Body of pancreas (tissue), 4 donors: ENCODE measurements at regions not wholly inside any gene's neighbourhood (a gene's known extent, or its start where the extent isn't known, plus 50 kb on each side); places are given as distances from the start of the nearest gene placed in this dataset.

Source experiments
- ATAC-seq: fragments of 150-250 bp; one replicate; pipeline ENCODE4 v1.9.1; 2016
- DNase-seq, 4 donors: peaks; one replicate each; pipeline ENCODE4 v3.0.0-alpha.2; 2019
- H3K27ac ChIP-seq, 4 donors: fragments of 200-600 bp; sonication (generic); 1 replicate in 3 of 4; 2 replicates in 1 of 4; pipeline versions ENCODE4 v1.5.1 to v1.6.1; 2016 to 2019; ENCODE audit warnings: mild to moderate bottlenecking in 1 of 4, mixed read lengths in 1 of 4, moderate library complexity in 1 of 4
- H3K27me3 ChIP-seq, 2 donors: fragments of 200-600 bp; sonication (generic); one replicate each; pipeline ENCODE4 v1.6.0; 2016; ENCODE audit warnings: mild to moderate bottlenecking in 1 of 2
- H3K36me3 ChIP-seq, 2 donors: fragments of 200-600 bp; sonication (generic); replicated peaks in 1 of 2; 2 replicates each; pipeline ENCODE4 v1.5.1; 2016; ENCODE audit warnings: low read depth in 2 of 2; ENCODE audit not compliant: insufficient read depth in 1 of 2
- H3K4me1 ChIP-seq: fragments of 200-600 bp; sonication (generic); one replicate; pipeline ENCODE4 v1.6.0; 2016
- H3K4me3 ChIP-seq, 2 donors: fragments of 200-600 bp; sonication (generic); 1 replicate in 1 of 2; 2 replicates in 1 of 2; pipeline ENCODE4 v1.5.1; 2016 to 2019
- H3K9me3 ChIP-seq, 3 donors: fragments of 200-600 bp; sonication (generic); 1 replicate in 2 of 3; 2 replicates in 1 of 3; pipeline ENCODE4 v1.5.1; 2016
- POLR2A ChIP-seq, 3 donors: fragments of 450-650 bp; IDR thresholded peaks; one replicate each; pipeline ENCODE4 v1.6.1; 2016; ENCODE audit warnings: antibody characterized with exemption in 3 of 3, mild to moderate bottlenecking in 2 of 3
- WGBS, 2 donors: methylation state at CpG; one replicate each; pipeline ENCODE4 v1.1.5; 2017; 5-methylcytosine and 5-hydroxymethylcytosine counted together
- intact Hi-C: fragments of 100-400 bp; cut with DNase I; formaldehyde crosslinking; loops from one replicate; pipeline ENCODE4 v1.15.1; 2023
- TF ChIP-seq, protein P1 (sequence below), 7 experiments: fragments of 450-650 bp in 4 of 7; fragments of 200-600 bp in 3 of 7; sonication (generic) in 3 of 7; IDR thresholded peaks; one replicate each; pipeline ENCODE4 v1.5.1; 2016 to 2019; ENCODE audit warnings: antibody characterized with exemption in 7 of 7

DNA sequence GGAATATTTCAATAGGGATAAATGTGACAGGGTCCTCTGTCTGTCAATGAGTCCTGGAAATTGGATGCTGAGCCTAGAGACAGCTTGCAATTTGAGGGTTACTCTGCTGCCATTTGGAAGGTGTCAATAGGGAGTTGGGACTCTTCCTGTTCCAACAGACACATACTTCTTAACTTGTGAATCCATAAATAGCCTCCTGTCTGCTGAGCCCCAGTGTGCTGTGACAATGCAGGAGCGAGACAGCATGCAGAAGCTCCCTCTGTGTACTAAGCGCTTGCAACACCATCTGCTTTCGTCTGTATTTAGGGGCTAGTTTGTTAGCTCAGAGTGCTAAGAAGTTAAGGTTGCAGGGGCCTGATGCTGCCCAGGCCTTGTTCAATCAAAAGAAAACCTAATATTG is 58.5 kb upstream of the GPR12 start:
- ATAC-seq (no peak), DNase-seq (no peak)
- H3K4me1 ChIP-seq, result no peaks in the 10 kb centered on the region
- no peaks in the 10 kb centered on the region for H3K9me3 ChIP-seq
- intact Hi-C loops, result no loop called here
- no peak overlapping the region for H3K4me3 ChIP-seq
- WGBS, 2 donors, result 77 to 87% methylated on average over 3 of the region's 3 CpGs
- H3K36me3 ChIP-seq, result no peaks in the 10 kb centered on the region
- no peaks in the 10 kb centered on the region for H3K27me3 ChIP-seq
- TF ChIP-seq, protein P1, sequence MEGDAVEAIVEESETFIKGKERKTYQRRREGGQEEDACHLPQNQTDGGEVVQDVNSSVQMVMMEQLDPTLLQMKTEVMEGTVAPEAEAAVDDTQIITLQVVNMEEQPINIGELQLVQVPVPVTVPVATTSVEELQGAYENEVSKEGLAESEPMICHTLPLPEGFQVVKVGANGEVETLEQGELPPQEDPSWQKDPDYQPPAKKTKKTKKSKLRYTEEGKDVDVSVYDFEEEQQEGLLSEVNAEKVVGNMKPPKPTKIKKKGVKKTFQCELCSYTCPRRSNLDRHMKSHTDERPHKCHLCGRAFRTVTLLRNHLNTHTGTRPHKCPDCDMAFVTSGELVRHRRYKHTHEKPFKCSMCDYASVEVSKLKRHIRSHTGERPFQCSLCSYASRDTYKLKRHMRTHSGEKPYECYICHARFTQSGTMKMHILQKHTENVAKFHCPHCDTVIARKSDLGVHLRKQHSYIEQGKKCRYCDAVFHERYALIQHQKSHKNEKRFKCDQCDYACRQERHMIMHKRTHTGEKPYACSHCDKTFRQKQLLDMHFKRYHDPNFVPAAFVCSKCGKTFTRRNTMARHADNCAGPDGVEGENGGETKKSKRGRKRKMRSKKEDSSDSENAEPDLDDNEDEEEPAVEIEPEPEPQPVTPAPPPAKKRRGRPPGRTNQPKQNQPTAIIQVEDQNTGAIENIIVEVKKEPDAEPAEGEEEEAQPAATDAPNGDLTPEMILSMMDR (IDR thresholded peaks at IDR 0.05), result no peak
- TF ChIP-seq POLR2A (IDR thresholded peaks at IDR 0.05), result no peak
- H3K27ac ChIP-seq, result no peak overlapping the region

DNA sequence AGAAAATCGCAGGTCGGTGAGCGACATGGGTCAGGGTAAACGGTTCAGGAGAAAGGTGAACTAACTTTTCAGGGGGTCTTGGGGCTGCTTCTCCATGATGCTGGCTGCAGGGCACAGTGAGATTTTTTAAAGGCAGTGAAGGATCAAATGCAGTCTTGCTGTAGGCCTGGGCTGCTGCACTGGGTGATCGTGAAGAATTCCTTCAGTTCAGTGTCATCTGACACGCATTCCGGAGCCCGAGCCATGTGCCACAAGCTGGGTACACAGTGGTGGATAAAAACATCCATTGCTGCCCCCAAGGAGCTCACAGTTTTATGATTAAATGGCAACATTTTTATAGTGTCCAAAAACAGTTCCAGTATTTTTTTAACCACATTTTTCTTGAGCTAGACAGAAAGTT is 56.3 kb upstream of the GPR12 start:
- 65 to 73% methylated on average over 8 of the region's 8 CpGs for WGBS, 2 donors
- ATAC-seq, result no peak

DNA sequence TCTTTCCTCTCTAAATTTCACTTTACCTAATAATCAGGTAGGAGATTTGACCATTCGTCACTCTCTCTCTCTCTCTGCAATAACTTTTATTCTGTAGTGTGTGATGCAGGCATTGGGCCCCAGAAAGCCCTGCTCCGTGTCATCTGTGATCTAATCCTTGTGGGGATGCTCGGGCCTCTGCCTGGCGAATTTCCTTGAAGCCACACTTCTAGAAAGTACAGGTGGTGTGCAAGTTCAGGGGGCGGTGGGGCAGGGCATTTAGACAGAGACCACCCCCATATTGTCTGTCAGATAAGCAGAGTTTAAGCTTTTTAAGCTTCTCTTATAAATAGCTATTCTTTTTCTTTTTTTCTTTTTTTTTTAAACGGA is 53.4 kb upstream of the GPR12 start:
- intact Hi-C loops, result no loop called here
- H3K27me3 ChIP-seq, result no peaks in the 10 kb centered on the region

More for the DNA sequence above, 56.3 kb upstream of the GPR12 start:
- no peaks in the 10 kb centered on the region for H3K36me3 ChIP-seq
- no peak overlapping the region for H3K4me3 ChIP-seq
- no peaks in the 10 kb centered on the region for H3K4me1 ChIP-seq
- intact Hi-C loops, result no loop called here
- no peak overlapping the region for H3K27ac ChIP-seq
- H3K9me3 ChIP-seq, result no peaks in the 10 kb centered on the region
- no peaks in the 10 kb centered on the region for H3K27me3 ChIP-seq
- no peak for DNase-seq
- TF ChIP-seq, protein P1 (IDR thresholded peaks at IDR 0.05), result no peak
- TF ChIP-seq POLR2A (IDR thresholded peaks at IDR 0.05), result no peak

DNA sequence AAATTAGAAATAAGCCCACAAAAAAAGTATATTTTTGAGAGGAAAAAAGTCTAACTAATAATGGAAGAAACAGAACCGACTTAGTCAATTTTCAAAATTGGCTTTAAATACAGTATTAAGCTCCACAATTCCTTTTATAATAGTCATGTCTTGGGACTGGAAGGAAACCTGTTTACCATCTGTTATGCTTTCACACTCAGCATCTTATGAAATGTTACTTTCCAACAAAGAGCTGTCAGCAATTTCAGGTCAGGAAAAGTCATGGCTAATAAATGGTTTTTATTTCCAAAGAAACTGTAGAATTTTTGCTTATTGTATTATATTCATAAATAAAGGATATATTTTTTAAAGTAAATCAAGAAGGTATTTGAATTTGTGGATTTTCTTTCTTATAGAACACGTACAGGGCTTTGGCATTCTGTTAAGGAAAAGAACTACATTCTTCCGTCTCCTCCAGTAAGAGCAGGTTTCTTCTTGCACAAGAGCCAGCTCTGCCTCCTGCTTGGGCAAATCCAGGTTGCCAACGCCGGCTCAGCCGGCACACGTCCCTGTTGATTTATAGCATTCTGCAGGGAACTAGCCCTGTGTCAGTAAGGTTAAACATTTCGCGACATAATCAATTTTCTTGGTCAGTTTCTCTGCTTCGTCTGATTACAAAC is 52.9 kb upstream of the GPR12 start:
- ATAC-seq, result no peak
- intact Hi-C loops, result no loop called here
- Histone ChIP-seq H3K36me3 (no peaks in the 10 kb centered on the region), H3K27me3 (no peaks in the 10 kb centered on the region), H3K9me3 (no peaks in the 10 kb centered on the region), H3K4me3 (no peak overlapping the region), H3K27ac (no peak overlapping the region), H3K4me1 (no peaks in the 10 kb centered on the region)
- DNase-seq, result no peak
- 24 to 27% methylated on average over 10 of the region's 10 CpGs for WGBS, 2 donors
- TF ChIP-seq POLR2A (IDR thresholded peaks at IDR 0.05), result no peak
- TF ChIP-seq, protein P1 (IDR thresholded peaks at IDR 0.05), result no peak

More for the DNA sequence above, 53.4 kb upstream of the GPR12 start:
- H3K9me3 ChIP-seq, result no peaks in the 10 kb centered on the region
- H3K4me3 ChIP-seq, result no peak overlapping the region
- 46 to 55% methylated on average over 6 of the region's 6 CpGs for WGBS, 2 donors
- no peaks in the 10 kb centered on the region for H3K4me1 ChIP-seq
- no peaks in the 10 kb centered on the region for H3K36me3 ChIP-seq
- TF ChIP-seq, protein P1 (IDR thresholded peaks at IDR 0.05), result no peak
- TF ChIP-seq POLR2A (IDR thresholded peaks at IDR 0.05), result no peak
- ATAC-seq, result no peak
- H3K27ac ChIP-seq, result no peak overlapping the region
- DNase-seq, result no peak

DNA sequence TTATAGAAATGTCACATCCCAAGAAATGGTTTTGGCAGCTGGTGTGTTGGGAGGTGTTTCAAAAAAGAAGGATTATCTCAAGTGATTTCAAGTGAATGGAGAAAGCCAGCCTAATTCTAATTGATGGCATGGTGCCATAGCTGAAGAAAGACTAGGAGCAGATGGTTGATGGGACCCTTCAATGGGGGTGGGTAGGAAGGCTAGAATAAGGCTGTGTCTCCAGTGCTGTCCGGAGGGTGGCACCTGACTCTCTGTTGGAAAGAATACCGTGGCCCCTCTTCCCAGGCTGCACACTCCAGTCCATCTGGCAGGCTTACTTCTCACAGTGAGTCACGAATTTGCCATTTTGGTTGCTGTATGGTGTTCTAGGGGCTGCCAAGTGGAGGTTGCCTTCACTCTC is 51.0 kb upstream of the GPR12 start:
- H3K9me3 ChIP-seq, result no peaks in the 10 kb centered on the region
- no peak for ATAC-seq

More for the DNA sequence above, 51.0 kb upstream of the GPR12 start:
- Histone ChIP-seq H3K4me3 (no peak overlapping the region), H3K36me3 (no peaks in the 10 kb centered on the region), H3K4me1 (no peaks in the 10 kb centered on the region), H3K27me3 (no peaks in the 10 kb centered on the region), H3K27ac (no peak overlapping the region)
- TF ChIP-seq, protein P1 (IDR thresholded peaks at IDR 0.05), result no peak
- TF ChIP-seq POLR2A (IDR thresholded peaks at IDR 0.05), result no peak
- intact Hi-C loops, result no loop called here
- no peak for DNase-seq
- WGBS, 2 donors, result 63 to 100% methylated on average over 1 to 3 of the region's 3 CpGs
